ENCODE measurements at regions not wholly inside any gene's neighbourhood (a gene's known extent, or its start where the extent isn't known, plus 50 kb on each side); places are given as distances from the start of the nearest gene placed in this dataset.

- no peaks in the 10 kb centered on the region for H3K4me1 ChIP-seq (ENCODE audit: control insufficient read depth in 4 of 4, insufficient read depth in 4 of 4, low read length in 3 of 4)
- H3K27me3 ChIP-seq (ENCODE audit: control insufficient read depth in 4 of 4, insufficient read depth in 4 of 4, low read length in 3 of 4) = no peaks in the 10 kb centered on the region
- no peak for DNase-seq (ENCODE audit: low spot score)
- H3K27ac ChIP-seq (ENCODE audit: low read depth in 1 of 2, low read length in 2 of 2) = no peak overlapping the region
- no peaks in the 10 kb centered on the region for H3K36me3 ChIP-seq (ENCODE audit: control insufficient read depth in 4 of 4, insufficient read depth in 3 of 4, low read depth in 1 of 4, low read length in 3 of 4)
- TF ChIP-seq SP1 (IDR thresholded peaks at IDR 0.05) (no peak), NR2F2 (IDR thresholded peaks at IDR 0.05) (no peak), EGR1 (IDR thresholded peaks at IDR 0.05; ENCODE audit: low read depth in 2 of 2) (no peak), RXRA (IDR thresholded peaks at IDR 0.05) (no peak), YY1 (IDR thresholded peaks at IDR 0.05) (no peak), HNF4A (conservative IDR thresholded peaks at IDR 0.05) (no peak)
- no peak overlapping the region for H3K9ac ChIP-seq (ENCODE audit: low read depth in 1 of 2, low read length in 2 of 2)
- H3K4me3 ChIP-seq (ENCODE audit: low read depth in 1 of 3, low read length in 3 of 3) = no peak overlapping the region
- H3K9me3 ChIP-seq (ENCODE audit: control insufficient read depth in 4 of 4, low read length in 3 of 4) = no peaks in the 10 kb centered on the region
These were observed 866.2 kb upstream of the DDX18 start for GRCh38 chr2:116948258-116948657.

GRCh38 chr2:116949249-116949648 is 865.2 kb upstream of the DDX18 start:
- H3K27me3 ChIP-seq (ENCODE audit: control insufficient read depth in 4 of 4, insufficient read depth in 4 of 4, low read length in 3 of 4) = no peaks in the 10 kb centered on the region
- H3K9ac ChIP-seq (ENCODE audit: low read depth in 1 of 2, low read length in 2 of 2) = no peak overlapping the region
- no peak for TF ChIP-seq NR2F2 (IDR thresholded peaks at IDR 0.05)
- TF ChIP-seq RXRA (IDR thresholded peaks at IDR 0.05) = no peak
- no peak for TF ChIP-seq HNF4A (conservative IDR thresholded peaks at IDR 0.05)
- no peak for DNase-seq (ENCODE audit: low spot score)
- no peaks in the 10 kb centered on the region for H3K36me3 ChIP-seq (ENCODE audit: control insufficient read depth in 4 of 4, insufficient read depth in 3 of 4, low read depth in 1 of 4, low read length in 3 of 4)
- no peak overlapping the region for H3K4me3 ChIP-seq (ENCODE audit: low read depth in 1 of 3, low read length in 3 of 3)
- WGBS = 93% methylated on average over 3 of the region's 3 CpGs
- no peaks in the 10 kb centered on the region for H3K9me3 ChIP-seq (ENCODE audit: control insufficient read depth in 4 of 4, low read length in 3 of 4)
- H3K27ac ChIP-seq (ENCODE audit: low read depth in 1 of 2, low read length in 2 of 2) = no peak overlapping the region
- no peaks in the 10 kb centered on the region for H3K4me1 ChIP-seq (ENCODE audit: control insufficient read depth in 4 of 4, insufficient read depth in 4 of 4, low read length in 3 of 4)

GRCh38 chr2:116952254-116952653 is 862.2 kb upstream of the DDX18 start:
- Histone ChIP-seq H3K27ac (ENCODE audit: low read depth in 1 of 2, low read length in 2 of 2) (no peak overlapping the region), H3K9ac (ENCODE audit: low read depth in 1 of 2, low read length in 2 of 2) (no peak overlapping the region), H3K4me3 (ENCODE audit: low read depth in 1 of 3, low read length in 3 of 3) (no peak overlapping the region), H3K36me3 (ENCODE audit: control insufficient read depth in 4 of 4, insufficient read depth in 3 of 4, low read depth in 1 of 4, low read length in 3 of 4) (no peaks in the 10 kb centered on the region), H3K9me3 (ENCODE audit: control insufficient read depth in 4 of 4, low read length in 3 of 4) (peaks cover 0 to 8% (median 2%) of the 10 kb centered on the region in 4 donors), H3K4me1 (ENCODE audit: control insufficient read depth in 4 of 4, insufficient read depth in 4 of 4, low read length in 3 of 4) (no peaks in the 10 kb centered on the region), H3K27me3 (ENCODE audit: control insufficient read depth in 4 of 4, insufficient read depth in 4 of 4, low read length in 3 of 4) (no peaks in the 10 kb centered on the region)
- no peak for DNase-seq (ENCODE audit: low spot score)
- TF ChIP-seq RAD21 (IDR thresholded peaks at IDR 0.05) (peak; percentile 30 to 44), MAX (IDR thresholded peaks at IDR 0.05) (no peak)
- 20% methylated on average over 4 of the region's 4 CpGs for WGBS

GRCh38 chr2:116955646-116956045 is 858.8 kb upstream of the DDX18 start:
- H3K27ac ChIP-seq (ENCODE audit: low read depth in 1 of 2, low read length in 2 of 2) = no peak overlapping the region
- H3K4me3 ChIP-seq (ENCODE audit: low read depth in 1 of 3, low read length in 3 of 3) = no peak overlapping the region
- no peaks in the 10 kb centered on the region for H3K36me3 ChIP-seq (ENCODE audit: control insufficient read depth in 4 of 4, insufficient read depth in 3 of 4, low read depth in 1 of 4, low read length in 3 of 4)
- 81% methylated on average over 2 of the region's 2 CpGs for WGBS
- no peaks in the 10 kb centered on the region for H3K27me3 ChIP-seq (ENCODE audit: control insufficient read depth in 4 of 4, insufficient read depth in 4 of 4, low read length in 3 of 4)
- peaks cover 0 to 8% (median 2%) of the 10 kb centered on the region in 4 donors for H3K9me3 ChIP-seq (ENCODE audit: control insufficient read depth in 4 of 4, low read length in 3 of 4)
- no peak overlapping the region for H3K9ac ChIP-seq (ENCODE audit: low read depth in 1 of 2, low read length in 2 of 2)
- no peak for DNase-seq (ENCODE audit: low spot score)
- no peaks in the 10 kb centered on the region for H3K4me1 ChIP-seq (ENCODE audit: control insufficient read depth in 4 of 4, insufficient read depth in 4 of 4, low read length in 3 of 4)
- TF ChIP-seq FOXA2 (IDR thresholded peaks at IDR 0.05) (no peak), EGR1 (IDR thresholded peaks at IDR 0.05; ENCODE audit: low read depth in 2 of 2) (no peak), YY1 (IDR thresholded peaks at IDR 0.05) (no peak), CTCF (IDR thresholded peaks at IDR 0.05; ENCODE audit: low read depth, low read length, missing input control) (no peak), GABPA (IDR thresholded peaks at IDR 0.05 in 1 of 2, conservative IDR thresholded peaks at IDR 0.05 in 1 of 2) (no peak), SP1 (IDR thresholded peaks at IDR 0.05) (no peak), HNF4A (conservative IDR thresholded peaks at IDR 0.05) (no peak), FOXA1 (IDR thresholded peaks at IDR 0.05) (no peak), REST (IDR thresholded peaks at IDR 0.05) (no peak), JUND (IDR thresholded peaks at IDR 0.05) (no peak), NR2F2 (IDR thresholded peaks at IDR 0.05) (no peak)

All from liver (tissue), 8 donors.